CD14-positive monocyte (primary cell): ENCODE measurements at regions not wholly inside any gene's neighbourhood (a gene's known extent, or its start where the extent isn't known, plus 50 kb on each side); places are given as distances from the start of the nearest gene placed in this dataset.

Experiments
- DNase-seq, 3 donors: peaks; one replicate each; pipeline ENCODE4 v3.0.0-alpha.2; 2011 to 2022
- H2AFZ ChIP-seq: 2 replicates; pipeline ENCODE4 v1.6.0; 2012; ENCODE audit warnings: mild to moderate bottlenecking, low read depth, low read length, inconsistent platforms; ENCODE audit not compliant: insufficient read depth, poor library complexity, severe bottlenecking
- H3K27ac ChIP-seq, 2 donors: 1 replicate in 1 of 2; 2 replicates in 1 of 2; pipeline ENCODE4 v1.5.1; 2012 to 2013; ENCODE audit warnings: low read length in 2 of 2, control low read depth in 1 of 2, inconsistent platforms in 1 of 2, low read depth in 1 of 2, mild to moderate bottlenecking in 1 of 2
- H3K27me3 ChIP-seq, 2 donors: one replicate each; pipeline versions ENCODE4 v1.6.0 to v1.6.1; 2011 to 2013; ENCODE audit warnings: low read length in 2 of 2; ENCODE audit not compliant: control insufficient read depth in 2 of 2, insufficient read depth in 2 of 2
- H3K36me3 ChIP-seq, 2 donors: replicated peaks in 1 of 2; 1 replicate in 1 of 2; 2 replicates in 1 of 2; pipeline versions ENCODE4 v1.5.1 to v1.6.1; 2012 to 2013; ENCODE audit warnings: low read length in 2 of 2, control low read depth in 1 of 2, inconsistent platforms in 1 of 2, mild to moderate bottlenecking in 1 of 2; ENCODE audit not compliant: insufficient read depth in 2 of 2, control insufficient read depth in 1 of 2
- H3K4me1 ChIP-seq, 2 donors: 1 replicate in 1 of 2; 2 replicates in 1 of 2; pipeline versions ENCODE4 v1.5.1 to v1.6.1; 2012 to 2013; ENCODE audit warnings: low read length in 2 of 2, control low read depth in 1 of 2, inconsistent platforms in 1 of 2, mild to moderate bottlenecking in 1 of 2, moderate library complexity in 1 of 2; ENCODE audit not compliant: insufficient read depth in 2 of 2, control insufficient read depth in 1 of 2
- H3K4me2 ChIP-seq: replicated peaks from 2 replicates; pipeline ENCODE3; 2012; ENCODE audit warnings: low read length, moderate library complexity, mild to moderate bottlenecking; ENCODE audit not compliant: poor library complexity, severe bottlenecking; ENCODE audit errors: extremely low read depth
- H3K4me3 ChIP-seq, 3 experiments: fragments of 200-600 bp in 1 of 3; sonication (generic) in 1 of 3; replicated peaks in 1 of 3; 1 replicate in 2 of 3; 2 replicates in 1 of 3; pipeline ENCODE4 v1.5.1; 2011 to 2013; ENCODE audit warnings: low read length in 3 of 3, mild to moderate bottlenecking in 3 of 3, control low read depth in 2 of 3, low read depth in 2 of 3, inconsistent platforms in 1 of 3, moderate library complexity in 1 of 3
- H3K79me2 ChIP-seq: 2 replicates; pipeline ENCODE4 v1.6.0; 2012; ENCODE audit warnings: mild to moderate bottlenecking, control low read depth, inconsistent platforms, low read length, moderate library complexity; ENCODE audit not compliant: insufficient read depth
- H3K9ac ChIP-seq: 2 replicates; pipeline ENCODE4 v1.6.0; 2017; ENCODE audit warnings: low read length, mild to moderate bottlenecking; ENCODE audit not compliant: insufficient read depth, poor library complexity, severe bottlenecking
- H3K9me3 ChIP-seq, 2 donors: replicated peaks in 1 of 2; 1 replicate in 1 of 2; 2 replicates in 1 of 2; pipeline versions ENCODE4 v1.5.1 to v1.6.1; 2012 to 2013; ENCODE audit warnings: low read length in 2 of 2, control low read depth in 1 of 2; ENCODE audit not compliant: control insufficient read depth in 1 of 2, insufficient read depth in 1 of 2
- H4K20me1 ChIP-seq: 2 replicates; pipeline ENCODE4 v1.6.0; 2012; ENCODE audit warnings: mild to moderate bottlenecking, low read length, control low read depth, moderate library complexity; ENCODE audit not compliant: insufficient read depth
- H3K27ac Mint-ChIP-seq, 7 donors: one replicate each; pipeline ENCODE4 v1.8.0; 2020; ENCODE audit warnings: mild to moderate bottlenecking in 7 of 7, mixed read lengths in 7 of 7, moderate library complexity in 6 of 7, inconsistent platforms in 2 of 7
- H3K27me3 Mint-ChIP-seq, 3 donors: one replicate each; pipeline ENCODE4 v1.8.0; 2021 to 2022; ENCODE audit warnings: low read depth in 3 of 3, mild to moderate bottlenecking in 3 of 3, mixed read lengths in 3 of 3, moderate library complexity in 3 of 3, inconsistent platforms in 1 of 3
- H3K36me3 Mint-ChIP-seq, 2 donors: one replicate each; pipeline ENCODE4 v1.8.0; 2020; ENCODE audit warnings: mixed read lengths in 2 of 2, inconsistent platforms in 1 of 2, mild to moderate bottlenecking in 1 of 2
- H3K4me1 Mint-ChIP-seq: one replicate; pipeline ENCODE4 v1.8.0; 2020; ENCODE audit warnings: mild to moderate bottlenecking, mixed read lengths
- H3K4me3 Mint-ChIP-seq, 2 donors: one replicate each; pipeline ENCODE4 v1.8.0; 2020; ENCODE audit warnings: mild to moderate bottlenecking in 2 of 2, mixed read lengths in 2 of 2, moderate library complexity in 1 of 2
- H3K9me3 Mint-ChIP-seq, 7 donors: one replicate each; pipeline ENCODE4 v1.8.0; 2020 to 2022; ENCODE audit warnings: mixed read lengths in 7 of 7, mild to moderate bottlenecking in 6 of 7, moderate library complexity in 6 of 7, inconsistent platforms in 2 of 7
- CTCF ChIP-seq: fragments of 200-600 bp; IDR thresholded peaks from one replicate; pipeline ENCODE4 v1.8.0; 2022; ENCODE audit warnings: antibody characterized with exemption, mild to moderate bottlenecking
- WGBS: methylation state at CpG from one replicate; pipeline ENCODE4 v1.1.5; 2013; ENCODE audit warnings: missing lambda C conversion rate; ENCODE audit not compliant: insufficient coverage; 5-methylcytosine and 5-hydroxymethylcytosine counted together
- intact Hi-C, 2 donors: fragments of 100-400 bp; cut with micrococcal nuclease; formaldehyde crosslinking; loops; one replicate each; pipeline versions ENCODE4 v1.15.0 to v1.15.1; 2023

DNA sequence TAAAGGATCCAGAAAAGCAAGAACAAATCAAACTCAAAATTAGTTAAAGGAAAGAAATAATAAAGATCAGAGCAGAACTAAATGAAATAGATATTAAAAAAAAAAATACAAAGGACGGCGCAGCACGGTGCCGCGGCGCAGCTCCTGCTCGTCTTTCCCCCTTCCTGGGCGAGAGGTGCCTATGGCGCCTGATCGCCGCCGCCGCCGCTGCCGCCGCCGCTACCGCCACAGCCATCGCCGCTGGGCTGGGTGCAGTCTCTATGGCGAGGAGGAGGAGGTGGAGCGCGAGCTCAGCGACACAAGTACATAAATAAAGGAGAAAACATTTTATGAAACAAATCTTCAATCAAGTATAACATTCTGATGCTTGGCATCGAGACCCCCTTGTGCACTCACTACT, 77.6 kb upstream of the VANGL1 start:
- H3K27me3 ChIP-seq: peaks cover 12 to 20% of the 10 kb centered on the region in 2 donors
- no peak overlapping the region for H3K27ac ChIP-seq
- no peak for TF ChIP-seq CTCF
- Mint-ChIP-seq H3K4me1 (no peaks in the 10 kb centered on the region), H3K27ac (no peak overlapping the region), H3K9me3 (peaks cover 8 to 28% (median 17%) of the 10 kb centered on the region in 7 donors), H3K4me3 (no peak overlapping the region), H3K36me3 (no peaks in the 10 kb centered on the region), H3K27me3 (peaks cover 6 to 32% (median 15%) of the 10 kb centered on the region in 3 donors)
- no peak overlapping the region for H2AFZ ChIP-seq
- H3K4me3 ChIP-seq: no peak overlapping the region
- H4K20me1 ChIP-seq: no peaks in the 10 kb centered on the region
- H3K36me3 ChIP-seq: no peaks in the 10 kb centered on the region
- H3K4me1 ChIP-seq: no peaks in the 10 kb centered on the region
- no peak for DNase-seq
- intact Hi-C loops: no loop called here
- H3K4me2 ChIP-seq: no peak overlapping the region
- no peak overlapping the region for H3K9ac ChIP-seq
- peaks cover 8 to 17% of the 10 kb centered on the region in 2 donors for H3K9me3 ChIP-seq
- 34% methylated on average over 7 of the region's 25 CpGs for WGBS
- H3K79me2 ChIP-seq: no peaks in the 10 kb centered on the region

- Mint-ChIP-seq H3K27ac (no peak overlapping the region), H3K27me3 (peaks cover 7 to 22% (median 15%) of the 10 kb centered on the region in 3 donors), H3K36me3 (no peaks in the 10 kb centered on the region), H3K9me3 (peaks cover 2 to 13% (median 5%) of the 10 kb centered on the region in 7 donors), H3K4me1 (no peaks in the 10 kb centered on the region), H3K4me3 (no peak overlapping the region)
- no peak for DNase-seq
- H3K27me3 ChIP-seq: peaks cover 12 to 15% of the 10 kb centered on the region in 2 donors
- no peak overlapping the region for H3K4me3 ChIP-seq
- H3K36me3 ChIP-seq: no peaks in the 10 kb centered on the region
- H3K9ac ChIP-seq: no peak overlapping the region
- H2AFZ ChIP-seq: no peak overlapping the region
- H3K4me1 ChIP-seq: no peaks in the 10 kb centered on the region
- intact Hi-C loops: no loop called here
- no peak overlapping the region for H3K4me2 ChIP-seq
- H3K9me3 ChIP-seq: no peaks in the 10 kb centered on the region
- no CpG with 5 or more reads among the region's 7 CpGs for WGBS
- H3K27ac ChIP-seq: no peak overlapping the region
- no peak for TF ChIP-seq CTCF
- H4K20me1 ChIP-seq: no peaks in the 10 kb centered on the region
- no peaks in the 10 kb centered on the region for H3K79me2 ChIP-seq
These were observed 81.7 kb upstream of the VANGL1 start for GRCh38 chr1:115560027-115560426.
